ENCODE measurements at regions not wholly inside any gene's neighbourhood (a gene's known extent, or its start where the extent isn't known, plus 50 kb on each side); places are given as distances from the start of the nearest gene placed in this dataset.
"Not testable (repeated sequence)": the region's sequence is repeated elsewhere in the genome, so short reads cannot be mapped to it uniquely, and the experiment has no call there.

DNA sequence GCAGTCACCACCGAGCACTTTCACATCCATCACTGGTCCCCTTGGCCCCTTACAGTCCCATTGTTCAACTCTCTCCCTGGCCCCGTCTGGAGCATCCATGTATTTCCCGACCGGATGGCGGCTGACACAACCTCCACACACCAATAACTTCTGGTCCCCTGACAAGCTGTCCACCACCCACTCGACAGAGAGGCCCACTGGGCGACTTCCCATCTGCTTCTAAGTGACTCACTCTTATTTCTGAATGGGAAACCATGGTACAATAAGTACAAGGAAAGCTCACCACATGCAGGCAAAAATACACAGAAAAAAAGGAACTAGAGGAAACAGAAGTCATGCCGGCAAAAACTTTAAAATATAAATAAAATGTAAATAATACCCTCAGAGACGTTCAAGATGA is 82.9 kb upstream of the RAB12 start:
- Mint-ChIP-seq H3K27me3 (ENCODE audit: low read depth) (peaks cover 18% of the 10 kb centered on the region), H3K36me3 (ENCODE audit: insufficient read depth in 2 of 2) (peaks cover 0 to 6% of the 10 kb centered on the region in 2 donors), H3K27ac (no peak overlapping the region), H3K4me1 (ENCODE audit: low read depth) (no peaks in the 10 kb centered on the region), H3K9me3 (peaks cover 9 to 13% of the 10 kb centered on the region in 2 donors), H3K4me3 (no peak overlapping the region)
- no peak for ATAC-seq (replicated peaks in 1 of 2)
- no peak for DNase-seq

DNA sequence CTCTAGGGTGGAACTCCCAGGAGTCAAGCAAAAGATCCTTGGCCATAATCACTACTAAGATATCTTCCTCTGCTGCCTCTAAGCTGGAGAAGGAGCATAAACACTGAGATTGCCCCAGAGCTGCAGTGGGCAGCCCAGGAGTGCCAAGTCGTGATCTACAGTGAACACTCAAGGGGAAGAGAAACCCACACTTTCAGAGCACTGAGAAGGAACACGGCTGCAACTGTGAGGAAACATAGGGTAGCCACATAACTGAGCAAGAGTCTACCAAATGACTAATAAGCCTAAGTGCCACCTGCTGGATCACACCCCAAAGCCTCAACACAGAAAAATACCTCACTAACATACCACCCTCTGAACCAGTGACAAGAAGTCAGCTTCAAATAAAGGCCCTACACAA is 79.6 kb upstream of the RAB12 start:
- no peak overlapping the region for H3K27ac Mint-ChIP-seq
- H3K27me3 Mint-ChIP-seq (ENCODE audit: low read depth) = peaks cover 8% of the 10 kb centered on the region
- no peak overlapping the region for H3K4me3 Mint-ChIP-seq
- H3K36me3 Mint-ChIP-seq (ENCODE audit: insufficient read depth in 2 of 2) = peaks cover 8 to 14% of the 10 kb centered on the region in 2 donors
- DNase-seq (no peak), ATAC-seq (replicated peaks in 1 of 2) (no peak)
- H3K9me3 Mint-ChIP-seq = peaks cover 19 to 28% of the 10 kb centered on the region in 2 donors
- no peaks in the 10 kb centered on the region for H3K4me1 Mint-ChIP-seq (ENCODE audit: low read depth)

DNA sequence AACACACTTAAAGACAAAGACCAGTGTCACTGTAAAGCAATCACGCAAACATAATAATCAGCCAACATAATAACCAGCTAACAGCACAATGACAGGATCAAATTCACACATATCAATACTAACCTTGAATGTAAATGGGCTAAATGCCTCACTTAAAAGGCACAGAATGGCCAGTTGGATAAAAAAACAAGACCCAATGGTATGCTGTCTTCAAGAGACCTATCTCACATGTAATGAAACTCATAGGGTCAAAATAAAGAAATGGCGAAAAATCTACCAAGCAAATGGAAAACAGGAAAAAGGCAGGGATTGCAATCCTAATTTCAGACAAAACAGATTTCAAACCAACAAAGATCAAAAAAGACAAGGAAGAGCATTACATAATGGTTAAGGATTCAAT is 78.2 kb upstream of the RAB12 start:
- ATAC-seq (replicated peaks in 1 of 2); H3K27ac Mint-ChIP-seq: not testable (repeated sequence)

DNA sequence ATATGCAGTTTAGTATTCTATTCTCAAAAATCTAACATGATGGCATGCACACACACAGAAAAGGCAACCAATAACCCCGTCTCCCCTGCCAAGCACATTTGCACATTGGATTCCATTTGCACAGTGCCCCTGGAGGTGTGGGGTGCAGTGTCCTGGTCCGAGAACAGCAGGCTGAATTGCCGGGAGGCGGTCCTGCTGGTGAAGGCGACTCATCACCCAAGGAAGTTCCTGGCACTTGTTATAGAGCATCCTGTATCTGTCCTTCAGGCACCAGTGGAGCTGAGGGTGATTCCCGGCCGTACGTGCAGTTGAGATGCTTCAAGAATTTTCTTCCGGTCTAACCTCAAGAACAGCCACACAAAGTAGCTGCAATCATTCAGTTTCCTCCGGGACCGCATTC is 73.0 kb upstream of the RAB12 start:
- no peak for DNase-seq
- no peaks in the 10 kb centered on the region for H3K27me3 Mint-ChIP-seq (ENCODE audit: low read depth)
- no peak overlapping the region for H3K4me3 Mint-ChIP-seq
- no peak overlapping the region for H3K27ac Mint-ChIP-seq
- H3K4me1 Mint-ChIP-seq (ENCODE audit: low read depth) = no peaks in the 10 kb centered on the region
- H3K36me3 Mint-ChIP-seq (ENCODE audit: insufficient read depth in 2 of 2) = peaks cover 8% of the 10 kb centered on the region in 2 donors
- ATAC-seq (replicated peaks in 1 of 2) = no peak
- peaks cover 12 to 15% of the 10 kb centered on the region in 2 donors for H3K9me3 Mint-ChIP-seq

More for the DNA sequence above, 78.2 kb upstream of the RAB12 start:
- H3K4me3 Mint-ChIP-seq; DNase-seq; H3K27me3 Mint-ChIP-seq (ENCODE audit: low read depth); H3K4me1 Mint-ChIP-seq (ENCODE audit: low read depth): not testable (repeated sequence)
- peaks cover 20 to 28% of the 10 kb centered on the region in 2 donors for H3K9me3 Mint-ChIP-seq
- peaks cover 8 to 14% of the 10 kb centered on the region in 2 donors for H3K36me3 Mint-ChIP-seq (ENCODE audit: insufficient read depth in 2 of 2)

DNA sequence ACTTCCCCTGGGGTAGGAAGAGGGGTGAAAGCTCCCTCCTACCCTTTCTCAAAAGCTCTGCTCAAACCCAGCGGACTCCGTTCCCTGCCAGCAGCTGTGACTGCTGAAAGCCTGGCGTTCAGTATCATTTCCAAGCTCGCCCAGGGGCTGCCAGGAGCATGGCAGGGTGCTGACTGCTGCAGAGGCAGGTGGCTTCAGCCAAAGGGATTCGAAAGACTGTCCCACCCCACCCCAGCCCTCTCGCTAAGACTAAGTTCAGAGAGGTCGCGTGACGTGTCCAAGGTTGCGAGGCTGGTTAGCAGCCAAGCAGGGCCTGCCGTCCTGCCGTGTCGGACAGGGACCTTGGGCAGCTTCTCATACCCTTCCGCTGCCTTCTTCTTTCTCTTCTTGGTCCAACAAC is 72.3 kb upstream of the RAB12 start:
- H3K27ac Mint-ChIP-seq = no peak overlapping the region
- H3K4me3 Mint-ChIP-seq = no peak overlapping the region
- no peaks in the 10 kb centered on the region for H3K4me1 Mint-ChIP-seq (ENCODE audit: low read depth)
- peaks cover 7 to 9% of the 10 kb centered on the region in 2 donors for H3K9me3 Mint-ChIP-seq
- H3K27me3 Mint-ChIP-seq (ENCODE audit: low read depth) = no peaks in the 10 kb centered on the region
- DNase-seq (no peak), ATAC-seq (replicated peaks in 1 of 2) (no peak)
- peaks cover 4% of the 10 kb centered on the region in 2 donors for H3K36me3 Mint-ChIP-seq (ENCODE audit: insufficient read depth in 2 of 2)

DNA sequence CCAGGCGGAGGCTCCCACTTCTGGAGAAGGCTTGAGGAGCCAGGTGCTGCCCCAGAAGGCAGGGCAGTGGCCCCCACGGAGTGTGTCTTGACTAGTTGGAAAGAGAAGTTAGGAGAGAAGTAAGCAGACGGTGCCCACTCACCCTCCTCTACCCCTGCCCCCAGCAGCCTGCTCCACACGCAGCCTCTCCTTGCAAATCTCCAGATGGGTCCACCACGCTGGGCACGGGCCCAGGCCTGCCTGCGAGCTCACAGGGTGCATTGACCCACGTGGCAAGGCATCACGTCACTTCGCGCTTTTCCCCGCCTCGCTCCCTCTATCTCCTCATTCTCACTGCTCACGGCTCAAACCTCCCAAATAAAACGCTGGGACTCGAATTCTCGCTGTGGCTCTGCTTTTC is 71.8 kb upstream of the RAB12 start:
- ATAC-seq (replicated peaks in 1 of 2) = no peak
- no peaks in the 10 kb centered on the region for H3K27me3 Mint-ChIP-seq (ENCODE audit: low read depth)
- no peak overlapping the region for H3K4me3 Mint-ChIP-seq
- DNase-seq = no peak
- no peak overlapping the region for H3K27ac Mint-ChIP-seq
- H3K9me3 Mint-ChIP-seq = peaks cover 5% of the 10 kb centered on the region in 2 donors
- H3K4me1 Mint-ChIP-seq (ENCODE audit: low read depth) = no peaks in the 10 kb centered on the region
- peaks cover 0 to 2% of the 10 kb centered on the region in 2 donors for H3K36me3 Mint-ChIP-seq (ENCODE audit: insufficient read depth in 2 of 2)

DNA sequence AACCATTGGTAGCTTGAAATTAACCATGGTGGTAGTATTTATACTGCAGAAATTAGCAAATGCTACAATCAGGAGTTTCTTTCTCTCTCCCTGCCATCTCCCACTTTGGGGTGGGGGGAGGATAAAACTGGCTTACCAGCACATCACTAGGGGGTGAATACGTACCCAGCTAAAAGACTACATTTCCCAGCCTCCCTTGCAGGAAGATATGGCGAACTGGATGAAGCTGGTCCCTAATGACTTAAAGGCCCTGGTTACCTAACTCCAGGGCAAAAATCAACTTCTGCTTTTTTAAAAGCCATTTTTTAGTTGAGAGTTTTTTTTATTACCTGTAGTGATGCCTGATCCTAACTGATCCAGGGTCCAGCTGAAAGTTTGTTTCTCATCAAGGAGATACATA is 70.3 kb upstream of the RAB12 start:
- H3K4me1 Mint-ChIP-seq (ENCODE audit: low read depth) = no peaks in the 10 kb centered on the region

DNA sequence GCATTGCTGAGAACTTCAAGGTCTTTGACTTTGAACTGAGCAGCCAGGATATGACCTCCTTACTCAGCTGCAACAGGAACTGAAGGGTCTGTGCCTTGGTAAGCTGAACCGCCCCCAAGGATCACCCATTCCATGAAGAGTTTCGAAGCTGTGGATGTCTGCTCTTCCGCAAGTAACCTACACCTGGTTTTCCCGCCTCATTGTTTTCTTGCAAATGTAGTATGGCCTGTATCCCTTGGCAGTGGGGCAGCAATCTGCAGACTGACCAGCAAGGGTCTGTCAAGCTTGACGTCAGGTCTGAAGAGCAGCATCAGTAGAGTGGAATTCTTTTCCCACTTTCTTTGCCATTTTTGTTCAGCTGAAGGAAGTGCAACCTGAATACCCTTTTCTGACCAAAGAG is 62.6 kb upstream of the RAB12 start:
- Mint-ChIP-seq H3K4me1 (ENCODE audit: low read depth) (no peaks in the 10 kb centered on the region), H3K36me3 (ENCODE audit: insufficient read depth in 2 of 2) (no peaks in the 10 kb centered on the region), H3K27ac (no peak overlapping the region), H3K9me3 (no peaks in the 10 kb centered on the region), H3K4me3 (no peak overlapping the region), H3K27me3 (ENCODE audit: low read depth) (no peaks in the 10 kb centered on the region)
- ATAC-seq (replicated peaks in 1 of 2) (no peak), DNase-seq (no peak)

More for the DNA sequence above, 70.3 kb upstream of the RAB12 start:
- DNase-seq (no peak), ATAC-seq (replicated peaks in 1 of 2) (no peak)
- Mint-ChIP-seq H3K4me3 (no peak overlapping the region), H3K27ac (no peak overlapping the region), H3K9me3 (peaks cover 0 to 2% of the 10 kb centered on the region in 2 donors), H3K36me3 (ENCODE audit: insufficient read depth in 2 of 2) (no peaks in the 10 kb centered on the region), H3K27me3 (ENCODE audit: low read depth) (no peaks in the 10 kb centered on the region)

DNA sequence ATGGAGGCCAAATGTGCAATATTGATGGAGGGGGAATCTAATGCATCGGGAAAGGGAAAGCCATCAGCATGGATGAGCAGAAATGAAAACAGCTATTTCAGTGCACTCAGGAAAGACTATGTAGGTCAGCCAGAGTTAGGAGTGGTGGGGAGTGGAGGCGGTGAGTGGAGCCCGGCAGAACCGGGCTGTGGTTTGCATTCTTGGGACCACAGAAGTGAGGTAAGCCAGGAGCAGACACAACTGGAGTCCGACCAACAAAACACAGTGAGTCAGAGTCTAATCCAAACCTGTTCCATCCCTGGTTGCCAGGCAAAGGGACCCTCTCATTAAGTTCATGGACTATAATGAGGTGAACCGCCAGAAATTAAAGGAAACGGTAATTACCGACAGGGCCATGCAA is 61.1 kb upstream of the RAB12 start:
- Mint-ChIP-seq H3K9me3 (no peaks in the 10 kb centered on the region), H3K4me1 (ENCODE audit: low read depth) (no peaks in the 10 kb centered on the region), H3K36me3 (ENCODE audit: insufficient read depth in 2 of 2) (no peaks in the 10 kb centered on the region), H3K27ac (no peak overlapping the region), H3K27me3 (ENCODE audit: low read depth) (no peaks in the 10 kb centered on the region), H3K4me3 (no peak overlapping the region)
- ATAC-seq (replicated peaks in 1 of 2) = no peak
- DNase-seq = no peak

DNA sequence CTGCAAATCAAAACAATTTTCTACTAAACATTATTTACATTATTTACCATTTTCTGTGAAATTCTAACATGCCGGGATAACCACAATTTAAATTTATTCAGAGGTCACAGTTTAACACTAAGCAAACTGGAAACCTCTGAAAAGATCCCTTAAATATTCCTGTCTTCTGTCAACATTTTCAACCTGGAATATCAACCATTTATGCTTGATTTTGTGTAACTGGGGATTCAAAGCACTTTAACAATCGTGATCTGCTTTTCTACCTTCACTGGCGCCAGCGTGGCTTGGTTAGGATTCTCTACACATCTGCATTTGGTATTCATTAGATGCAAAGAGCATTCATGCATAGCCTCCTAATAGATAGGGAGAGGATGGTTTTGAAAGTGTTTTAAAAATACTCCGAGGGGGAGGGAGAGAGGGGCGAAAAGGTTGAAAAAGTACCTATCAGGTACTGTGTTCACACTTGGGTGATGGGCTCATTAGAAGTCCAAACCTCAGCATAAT is 59.9 kb upstream of the RAB12 start:
- DNase-seq (no peak), ATAC-seq (replicated peaks in 1 of 2) (no peak)
- H3K9me3 Mint-ChIP-seq = no peaks in the 10 kb centered on the region
- no peaks in the 10 kb centered on the region for H3K36me3 Mint-ChIP-seq (ENCODE audit: insufficient read depth in 2 of 2)
- H3K4me1 Mint-ChIP-seq (ENCODE audit: low read depth) = no peaks in the 10 kb centered on the region
- no peak overlapping the region for H3K27ac Mint-ChIP-seq
- H3K4me3 Mint-ChIP-seq = no peak overlapping the region
- H3K27me3 Mint-ChIP-seq (ENCODE audit: low read depth) = no peaks in the 10 kb centered on the region

DNA sequence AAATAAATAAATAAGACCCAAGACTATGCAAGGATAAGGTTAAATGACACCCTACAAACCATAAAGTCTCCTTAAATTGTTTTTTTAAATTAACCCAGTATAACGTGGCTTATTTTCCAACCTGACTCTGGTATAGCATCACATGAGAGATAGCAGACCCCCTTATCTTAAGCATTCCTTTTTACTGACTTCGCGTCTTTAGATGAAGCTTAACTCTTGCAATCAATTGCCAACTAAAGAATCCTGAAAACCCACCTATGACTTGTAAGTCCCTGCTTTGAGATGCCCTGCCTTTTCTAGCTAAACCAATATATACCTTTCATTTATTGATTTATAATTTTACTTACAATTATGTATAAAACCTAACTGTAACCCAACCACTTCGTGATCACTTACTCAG is 57.1 kb upstream of the RAB12 start:
- H3K27me3 Mint-ChIP-seq (ENCODE audit: low read depth) = no peaks in the 10 kb centered on the region
- no peaks in the 10 kb centered on the region for H3K36me3 Mint-ChIP-seq (ENCODE audit: insufficient read depth in 2 of 2)
- ATAC-seq (replicated peaks in 1 of 2) (no peak), DNase-seq (no peak)
- H3K9me3 Mint-ChIP-seq = no peaks in the 10 kb centered on the region
- no peak overlapping the region for H3K4me3 Mint-ChIP-seq
- no peaks in the 10 kb centered on the region for H3K4me1 Mint-ChIP-seq (ENCODE audit: low read depth)
- no peak overlapping the region for H3K27ac Mint-ChIP-seq

DNA sequence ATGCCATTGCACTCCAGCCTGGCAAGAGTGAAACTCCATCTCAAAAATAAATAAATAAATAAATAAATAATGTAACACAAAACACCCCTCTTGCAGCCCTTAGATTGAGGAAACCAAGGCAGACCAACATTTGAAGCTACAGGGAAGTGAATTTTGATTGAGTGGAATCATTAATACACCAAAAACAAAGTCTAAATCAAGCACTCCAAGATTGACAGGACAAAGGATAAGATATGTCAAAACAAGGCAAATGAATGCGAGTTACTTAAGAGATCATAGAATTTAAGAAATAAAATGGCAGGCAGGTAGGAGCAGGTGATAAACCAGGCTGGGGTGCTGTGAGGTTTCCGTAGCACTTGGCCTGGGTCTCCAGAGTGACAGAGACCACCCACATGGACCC is 54.9 kb upstream of the RAB12 start:
- no peaks in the 10 kb centered on the region for H3K36me3 Mint-ChIP-seq (ENCODE audit: insufficient read depth in 2 of 2)
- no peaks in the 10 kb centered on the region for H3K4me1 Mint-ChIP-seq (ENCODE audit: low read depth)
- no peaks in the 10 kb centered on the region for H3K9me3 Mint-ChIP-seq
- DNase-seq (no peak), ATAC-seq (replicated peaks in 1 of 2) (no peak)
- H3K27me3 Mint-ChIP-seq (ENCODE audit: low read depth) = no peaks in the 10 kb centered on the region
- no peak overlapping the region for H3K27ac Mint-ChIP-seq
- no peak overlapping the region for H3K4me3 Mint-ChIP-seq

DNA sequence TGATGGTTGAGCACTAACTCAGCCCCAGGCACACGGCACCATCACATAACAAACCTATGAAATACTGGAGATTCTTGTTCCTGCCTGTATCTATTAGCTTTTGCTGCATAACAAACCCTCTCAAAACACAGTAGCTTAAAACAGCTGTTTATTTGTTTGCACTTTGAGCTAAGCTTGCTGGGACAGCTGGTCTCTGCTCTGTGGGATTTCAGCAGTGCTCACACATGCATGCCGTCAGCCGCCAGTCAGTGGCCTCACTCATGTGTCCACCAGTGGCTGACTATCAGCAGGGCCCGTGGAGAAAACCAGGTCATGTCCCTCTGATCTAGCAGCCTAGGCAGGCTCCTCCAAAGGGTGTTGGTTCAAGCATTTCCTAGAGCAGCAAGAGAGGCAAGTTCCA is 52.8 kb upstream of the RAB12 start:
- no peaks in the 10 kb centered on the region for H3K4me1 Mint-ChIP-seq (ENCODE audit: low read depth)
- no peak overlapping the region for H3K4me3 Mint-ChIP-seq
- DNase-seq = no peak
- ATAC-seq (replicated peaks in 1 of 2) = no peak
- no peaks in the 10 kb centered on the region for H3K27me3 Mint-ChIP-seq (ENCODE audit: low read depth)
- no peaks in the 10 kb centered on the region for H3K36me3 Mint-ChIP-seq (ENCODE audit: insufficient read depth in 2 of 2)
- no peaks in the 10 kb centered on the region for H3K9me3 Mint-ChIP-seq
- H3K27ac Mint-ChIP-seq = no peak overlapping the region

All from activated T-cell treated with anti-CD3 and anti-CD28 coated beads, Interleukin-2, amount 50 U/mL, for 72 hours (primary cell).